ENCODE measurements at regions not wholly inside any gene's neighbourhood (a gene's known extent, or its start where the extent isn't known, plus 50 kb on each side); places are given as distances from the start of the nearest gene placed in this dataset.
"Not testable (repeated sequence)": the region's sequence is repeated elsewhere in the genome, so short reads cannot be mapped to it uniquely, and the experiment has no call there.

GRCh38 chr2:147293991-147294824 lies 550.6 kb upstream of the ACVR2A start:
- Histone ChIP-seq H3K36me3 (ENCODE audit: low read depth) (no peaks in the 10 kb centered on the region), H3K4me1 (ENCODE audit: low read depth) (no peaks in the 10 kb centered on the region), H3K4me3 (no peak overlapping the region), H3K9me3 (no peaks in the 10 kb centered on the region)
- DNase-seq = no peak
- TF ChIP-seq CTCF (IDR thresholded peaks at IDR 0.05) = no peak
- intact Hi-C loops (cut with DNase I, micrococcal nuclease) = no loop called here
- no peak for ATAC-seq

- DNase-seq (no peak), ATAC-seq (peak; percentile 44)
- intact Hi-C loops (cut with DNase I, micrococcal nuclease) = no loop called here
- no peaks in the 10 kb centered on the region for H3K9me3 ChIP-seq
- no peaks in the 10 kb centered on the region for H3K36me3 ChIP-seq (ENCODE audit: low read depth)
- TF ChIP-seq CTCF (IDR thresholded peaks at IDR 0.05) = no peak
- H3K4me3 ChIP-seq = no peak overlapping the region
- H3K4me1 ChIP-seq (ENCODE audit: low read depth) = no peaks in the 10 kb centered on the region
Measured at GRCh38 chr2:147288131-147288530, 556.7 kb upstream of the ACVR2A start.

- intact Hi-C loops (cut with DNase I, micrococcal nuclease) = no loop called here
- Histone ChIP-seq H3K36me3 (ENCODE audit: low read depth) (no peaks in the 10 kb centered on the region), H3K4me3 (no peak overlapping the region), H3K9me3 (no peaks in the 10 kb centered on the region), H3K4me1 (ENCODE audit: low read depth) (no peaks in the 10 kb centered on the region)
- ATAC-seq (no peak), DNase-seq (no peak)
- no peak for TF ChIP-seq CTCF (IDR thresholded peaks at IDR 0.05)
Measured at GRCh38 chr2:147275943-147276342, 568.9 kb upstream of the ACVR2A start.

GRCh38 chr2:147273628-147274027 lies 571.2 kb upstream of the ACVR2A start:
- no peak overlapping the region for H3K4me3 ChIP-seq
- TF ChIP-seq CTCF (IDR thresholded peaks at IDR 0.05) = no peak
- no peaks in the 10 kb centered on the region for H3K36me3 ChIP-seq (ENCODE audit: low read depth)
- H3K9me3 ChIP-seq = peaks cover 7% of the 10 kb centered on the region
- no peaks in the 10 kb centered on the region for H3K4me1 ChIP-seq (ENCODE audit: low read depth)
- ATAC-seq (no peak), DNase-seq (no peak)
- intact Hi-C loops (cut with DNase I, micrococcal nuclease) = no loop called here

GRCh38 chr2:147273106-147273505 lies 571.7 kb upstream of the ACVR2A start:
- no peak for TF ChIP-seq CTCF (IDR thresholded peaks at IDR 0.05)
- DNase-seq (no peak), ATAC-seq (no peak)
- H3K4me3 ChIP-seq = no peak overlapping the region
- no peaks in the 10 kb centered on the region for H3K36me3 ChIP-seq (ENCODE audit: low read depth)
- H3K9me3 ChIP-seq = peaks cover 7% of the 10 kb centered on the region
- intact Hi-C loops (cut with DNase I, micrococcal nuclease) = no loop called here
- H3K4me1 ChIP-seq (ENCODE audit: low read depth) = no peaks in the 10 kb centered on the region

GRCh38 chr2:147269581-147269980 lies 575.2 kb upstream of the ACVR2A start:
- H3K4me1 ChIP-seq (ENCODE audit: low read depth); ATAC-seq; H3K9me3 ChIP-seq; intact Hi-C loops (cut with DNase I, micrococcal nuclease); H3K4me3 ChIP-seq; H3K36me3 ChIP-seq (ENCODE audit: low read depth); DNase-seq: not testable (repeated sequence)

All from mucosa of descending colon (tissue), 3 donors.